GM12891 (cell line): ENCODE measurements at regions not wholly inside any gene's neighbourhood (a gene's known extent, or its start where the extent isn't known, plus 50 kb on each side); places are given as distances from the start of the nearest gene placed in this dataset.

Experiments used
- POLR2AphosphoS5 ChIP-seq: IDR thresholded peaks from 2 replicates; pipeline ENCODE4 v1.6.1; 2011; ENCODE audit warnings: low read depth, low read length, control low read depth
- TAF1 ChIP-seq: IDR thresholded peaks from 2 replicates; pipeline ENCODE4 v1.6.1; 2011; ENCODE audit warnings: low read depth, low read length, control low read depth

DNA sequence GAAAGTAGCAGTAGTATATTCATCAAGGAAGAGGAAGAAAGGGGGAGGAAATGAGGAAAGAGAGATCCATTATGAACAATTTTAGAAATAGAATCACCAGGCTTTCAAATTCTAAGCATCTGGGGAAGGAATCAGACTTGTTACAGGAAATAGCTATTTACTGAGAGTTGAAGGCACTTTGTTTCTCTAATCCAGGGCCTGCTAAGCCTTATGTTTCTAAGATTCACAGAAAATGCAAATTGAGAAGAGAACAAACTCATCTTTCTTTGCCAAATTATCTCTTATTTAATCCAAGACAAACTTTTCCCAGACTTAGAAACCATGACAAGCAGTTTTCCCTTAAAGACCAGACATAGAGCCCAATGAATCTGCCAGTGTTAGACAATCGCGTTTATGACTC, 528.0 kb upstream of the NMUR2 start:
- TF ChIP-seq TAF1 (no peak), POLR2AphosphoS5 (no peak)
